K562 (cell line): ENCODE measurements at regions not wholly inside any gene's neighbourhood (a gene's known extent, or its start where the extent isn't known, plus 50 kb on each side); places are given as distances from the start of the nearest gene placed in this dataset.

Experiments
- ATAC-seq: fragments of 200-7000 bp; cut with Tn5 transposase; 3 replicates; pipeline ENCODE4 v1.9.1; 2020; ENCODE audit warnings: moderate library complexity
- BruUV-seq: library from RNA; stranded (reverse); fragments of 400-500 nt; replicated peaks from 2 replicates; lab custom pipeline; 2021; lab: Mats Ljungman, UMichigan
- CTCF ChIA-PET: fragments of 300-600 bp; formaldehyde crosslinking; extraction: SDS; loops from one replicate; lab custom pipeline; 2021; ENCODE audit warnings: low intra/inter-chr PET ratio; lab: Yijun Ruan, JAX
- POLR2A ChIA-PET: fragments of 300-600, 350-650 bp; sonication (Branson Sonifier 250); formaldehyde crosslinking; extraction: SDS; loops from one replicate; lab custom pipeline; 2021; ENCODE audit warnings: antibody characterized with exemption, inconsistent platforms; lab: Yijun Ruan, JAX
- DNase-seq, 4 experiments: peaks; one replicate each; pipeline versions ENCODE4 v3.0.0 to v3.0.0-alpha.2; 2011 to 2018; ENCODE audit warnings: low spot score in 3 of 4, mixed read lengths in 3 of 4; ENCODE audit errors: extremely low read depth in 1 of 4
- FAIRE-seq: peaks from 2 replicates; lab custom pipeline; 2011; peaks lifted over from hg19 to GRCh38; lab: Jason Lieb, UNC
- H2AFZ ChIP-seq: 2 replicates; pipeline ENCODE4 v1.6.0; 2011; ENCODE audit warnings: low read depth, low read length, control low read depth, inconsistent platforms
- H3K27ac ChIP-seq: fragments of 200-600 bp; 3 replicates; pipeline ENCODE4 v1.8.0; 2011; ENCODE audit warnings: low read depth, mild to moderate bottlenecking, control low read depth, inconsistent platforms, low read length, moderate library complexity, mixed read lengths; ENCODE audit errors: extremely low read depth
- H3K27me3 ChIP-seq, 2 experiments: fragments of 300-600 bp in 1 of 2; 2 replicates in 1 of 2; 3 replicates in 1 of 2; pipeline versions ENCODE4 v1.6.0 to v1.8.0; 2011; ENCODE audit warnings: inconsistent platforms in 2 of 2, low read length in 2 of 2, mild to moderate bottlenecking in 1 of 2, mixed read lengths in 1 of 2, moderate library complexity in 1 of 2; ENCODE audit not compliant: control insufficient read depth in 2 of 2, insufficient read depth in 2 of 2
- H3K36me3 ChIP-seq: fragments of 300-600 bp; 3 replicates; pipeline ENCODE4 v1.8.0; 2011; ENCODE audit warnings: mild to moderate bottlenecking, low read length, inconsistent platforms; ENCODE audit not compliant: control insufficient read depth, insufficient read depth
- H3K4me1 ChIP-seq, 2 experiments: fragments of 200-600 bp in 1 of 2; replicated peaks in 1 of 2; 2 replicates in 1 of 2; 3 replicates in 1 of 2; pipeline versions ENCODE4 v1.5.1 to v1.8.0; 2011; ENCODE audit warnings: inconsistent platforms in 2 of 2, low read length in 2 of 2, mild to moderate bottlenecking in 1 of 2, mixed read lengths in 1 of 2, moderate library complexity in 1 of 2; ENCODE audit not compliant: control insufficient read depth in 2 of 2, insufficient read depth in 2 of 2
- H3K4me2 ChIP-seq: 2 replicates; pipeline ENCODE4 v1.6.1; 2011; ENCODE audit warnings: low read length, control low read depth, inconsistent platforms, mixed read lengths; ENCODE audit not compliant: insufficient read depth
- H3K4me3 ChIP-seq: fragments of 200-600 bp; sonication (generic), shearing (Covaris generic); 2 replicates; pipeline ENCODE4 v1.5.1; 2016; ENCODE audit warnings: control low read depth, inconsistent platforms
- H3K79me2 ChIP-seq: fragments of 200-600 bp; 3 replicates; pipeline ENCODE4 v1.8.0; 2011; ENCODE audit warnings: low read length, inconsistent platforms; ENCODE audit not compliant: control insufficient read depth, insufficient read depth
- H3K9ac ChIP-seq, 2 experiments: 2 replicates each; pipeline versions ENCODE4 v1.6.0 to v1.6.1; 2011; ENCODE audit warnings: low read depth in 2 of 2, low read length in 2 of 2, control low read depth in 1 of 2, inconsistent platforms in 1 of 2, mild to moderate bottlenecking in 1 of 2, mixed read lengths in 1 of 2; ENCODE audit not compliant: insufficient read depth in 1 of 2
- H3K9me1 ChIP-seq: one replicate; pipeline ENCODE4 v1.6.0; 2011; ENCODE audit warnings: inconsistent platforms, mild to moderate bottlenecking, low read length, moderate library complexity; ENCODE audit not compliant: control insufficient read depth, insufficient read depth
- H3K9me3 ChIP-seq: replicated peaks from 2 replicates; pipeline ENCODE4 v1.5.1; 2011; ENCODE audit warnings: low read depth, low read length, inconsistent platforms; ENCODE audit not compliant: control insufficient read depth, insufficient read depth
- H4K20me1 ChIP-seq: replicated peaks from 2 replicates; pipeline ENCODE4 v1.6.1; 2011; ENCODE audit warnings: low read length, inconsistent platforms, mixed read lengths; ENCODE audit not compliant: control insufficient read depth, insufficient read depth
- BRCA1 ChIP-seq, 2 experiments: fragments of 450-650 bp in 1 of 2; sonication (generic) in 1 of 2; formaldehyde crosslinking in 1 of 2; IDR thresholded peaks; 2 replicates each; pipeline versions ENCODE4 v1.5.0 to v1.6.1; 2017 to 2020; ENCODE audit warnings: mild to moderate bottlenecking in 1 of 2, missing genetic modification reagents in 1 of 2
- CSDE1 ChIP-seq, 2 experiments: fragments of 450-650 bp; IDR thresholded peaks; 2 replicates each; pipeline ENCODE4 v1.6.1; 2016; ENCODE audit warnings: mild to moderate bottlenecking in 1 of 2
- EGR1 ChIP-seq: fragments of 450-650 bp; conservative IDR thresholded peaks from 2 replicates; pipeline ENCODE4 v1.6.1; 2017; ENCODE audit warnings: mild to moderate bottlenecking
- ERF ChIP-seq: fragments of 450-650 bp; formaldehyde crosslinking; IDR thresholded peaks from 2 replicates; pipeline ENCODE4 v1.4.0; 2020; ENCODE audit warnings: mild to moderate bottlenecking, mixed read lengths
- HDAC2 ChIP-seq: fragments of 450-650 bp; IDR thresholded peaks from 2 replicates; pipeline ENCODE4 v1.6.1; 2016; ENCODE audit warnings: mild to moderate bottlenecking
- HNRNPUL1 ChIP-seq: fragments of 200-400 bp; formaldehyde crosslinking; IDR thresholded peaks from 2 replicates; pipeline ENCODE4 v1.6.1; 2017; ENCODE audit warnings: low read length
- ILF3 ChIP-seq: fragments of 450-650 bp; IDR thresholded peaks from 2 replicates; pipeline ENCODE4 v1.6.1; 2018; ENCODE audit warnings: antibody characterized with exemption, mild to moderate bottlenecking, moderate library complexity, borderline replicate concordance
- LARP7 ChIP-seq: fragments of 450-650 bp; IDR thresholded peaks from 2 replicates; pipeline ENCODE4 v1.6.1; 2016
- NCOA6 ChIP-seq: fragments of 450-650 bp; IDR thresholded peaks from 2 replicates; pipeline ENCODE4 v1.6.1; 2017; ENCODE audit warnings: mild to moderate bottlenecking
- POLR2A ChIP-seq: fragments of 450-650 bp; conservative IDR thresholded peaks from 2 replicates; pipeline ENCODE4 v1.6.1; 2016
- RB1 ChIP-seq: fragments of 450-650 bp; IDR thresholded peaks from 2 replicates; pipeline ENCODE4 v1.6.1; 2017; ENCODE audit warnings: low read depth, mild to moderate bottlenecking
- THRA ChIP-seq: fragments of 450-650 bp; IDR thresholded peaks from 2 replicates; pipeline ENCODE4 v1.6.1; 2017; ENCODE audit warnings: mild to moderate bottlenecking, moderate library complexity
- TOE1 ChIP-seq, 2 experiments: fragments of 450-650 bp in 1 of 2; sonication (generic) in 1 of 2; formaldehyde crosslinking in 1 of 2; IDR thresholded peaks; 2 replicates each; pipeline versions ENCODE4 v1.7.1 to v1.8.0; 2016 to 2022; ENCODE audit warnings: borderline replicate concordance in 2 of 2, mild to moderate bottlenecking in 2 of 2, antibody characterized with exemption in 1 of 2, inconsistent platforms in 1 of 2, low read depth in 1 of 2, missing genetic modification reagents in 1 of 2, moderate library complexity in 1 of 2
- ZC3H11A ChIP-seq: IDR thresholded peaks from 2 replicates; pipeline ENCODE4 v1.6.1; 2012; ENCODE audit warnings: low read depth, low read length, improper control_type of control experiment
- ZHX1 ChIP-seq: fragments of 150-350 bp; conservative IDR thresholded peaks from 2 replicates; pipeline ENCODE4 v1.6.1; 2014; ENCODE audit warnings: low read length
- ZNF134 ChIP-seq: fragments of 250-450 bp; sonication (Bioruptor Pico); conservative IDR thresholded peaks from 2 replicates; pipeline ENCODE4 v1.4.0; 2020
- WGBS: fragments of 100-300 bp; shearing (Covaris generic); methylation state at CpG from one replicate; pipeline ENCODE4 v1.1.6; 2016; ENCODE audit warnings: low coverage, mixed read lengths; ENCODE audit not compliant: insufficient coverage; ENCODE audit errors: missing lambda C conversion rate; 5-methylcytosine and 5-hydroxymethylcytosine counted together
- in situ Hi-C: fragments of 300-500 bp; cut with MboI; formaldehyde crosslinking; loops from 4 replicates; pipeline ENCODE4 v1.15.0; 2018; ENCODE audit warnings: inconsistent platforms, mixed read lengths
- intact Hi-C: fragments of 100-400 bp; cut with micrococcal nuclease; formaldehyde crosslinking; loops from 2 replicates; pipeline ENCODE4 v1.14.2; 2022
- TF ChIP-seq, protein P1 (sequence below): fragments of 450-650 bp; IDR thresholded peaks from 2 replicates; pipeline ENCODE4 v1.6.1; 2018; ENCODE audit warnings: mild to moderate bottlenecking, low read depth; ENCODE audit not compliant: partially characterized antibody

- TF ChIP-seq TOE1 (IDR thresholded peaks at IDR 0.05; ENCODE audit: borderline replicate concordance) (no peak), TOE1 (CRISPR knock-in tag; IDR thresholded peaks at IDR 0.05; ENCODE audit: borderline replicate concordance, low read depth) (no peak), ZNF134 (CRISPR knock-in tag) (no peak), HDAC2 (no peak)
These were observed 2390.9 kb downstream of the PCDH7 start (continued) for GRCh38 chr4:33111117-33111516.

DNA sequence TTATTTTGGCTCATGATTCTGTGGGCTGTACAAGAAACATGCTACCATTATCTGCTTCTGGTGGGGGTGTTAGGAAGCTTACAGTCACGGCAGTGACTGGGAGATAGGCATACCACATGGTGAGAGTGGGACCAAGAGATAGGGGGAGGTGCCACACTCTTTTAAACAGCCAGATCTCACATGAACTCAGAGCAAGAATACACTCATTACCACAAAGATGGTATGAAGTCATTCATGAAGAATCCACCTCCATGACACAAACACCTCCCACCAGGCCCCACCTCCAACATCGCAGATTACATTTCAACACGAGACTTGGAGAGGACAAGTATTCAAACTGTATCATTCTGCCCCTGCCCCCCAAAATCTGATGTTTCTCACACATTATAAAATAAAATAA lies 2396.7 kb downstream of the PCDH7 start:
- Histone ChIP-seq H3K79me2 (no peaks in the 10 kb centered on the region), H2AFZ (no peak overlapping the region), H3K4me2 (no peak overlapping the region), H3K36me3 (no peaks in the 10 kb centered on the region), H3K27ac (no peak overlapping the region), H3K27me3 (no peaks in the 10 kb centered on the region), H3K9ac (no peak overlapping the region), H3K4me1 (no peaks in the 10 kb centered on the region), H4K20me1 (no peaks in the 10 kb centered on the region), H3K4me3 (no peak overlapping the region), H3K9me3 (no peaks in the 10 kb centered on the region), H3K9me1 (no peaks in the 10 kb centered on the region)
- ChIA-PET POLR2A (no interaction called here), CTCF (no interaction called here)
- no peak for DNase-seq
- FAIRE-seq: no peak
- intact Hi-C loops (no loop called here), in situ Hi-C loops (no loop called here)
- ATAC-seq: no peak
- no TSS peak for BruUV-seq
- 0% methylated on average over 3 of the region's 3 CpGs for WGBS
- no peak for TF ChIP-seq NCOA6
- TF ChIP-seq ZHX1: no peak
- no peak for TF ChIP-seq CSDE1 (IDR thresholded peaks at IDR 0.05)
- TF ChIP-seq THRA: no peak
- no peak for TF ChIP-seq POLR2A
- TF ChIP-seq LARP7: no peak
- no peak for TF ChIP-seq ILF3
- TF ChIP-seq HNRNPUL1: no peak
- TF ChIP-seq ZC3H11A: no peak
- TF ChIP-seq ERF (CRISPR knock-in tag): no peak
- TF ChIP-seq, protein P1, sequence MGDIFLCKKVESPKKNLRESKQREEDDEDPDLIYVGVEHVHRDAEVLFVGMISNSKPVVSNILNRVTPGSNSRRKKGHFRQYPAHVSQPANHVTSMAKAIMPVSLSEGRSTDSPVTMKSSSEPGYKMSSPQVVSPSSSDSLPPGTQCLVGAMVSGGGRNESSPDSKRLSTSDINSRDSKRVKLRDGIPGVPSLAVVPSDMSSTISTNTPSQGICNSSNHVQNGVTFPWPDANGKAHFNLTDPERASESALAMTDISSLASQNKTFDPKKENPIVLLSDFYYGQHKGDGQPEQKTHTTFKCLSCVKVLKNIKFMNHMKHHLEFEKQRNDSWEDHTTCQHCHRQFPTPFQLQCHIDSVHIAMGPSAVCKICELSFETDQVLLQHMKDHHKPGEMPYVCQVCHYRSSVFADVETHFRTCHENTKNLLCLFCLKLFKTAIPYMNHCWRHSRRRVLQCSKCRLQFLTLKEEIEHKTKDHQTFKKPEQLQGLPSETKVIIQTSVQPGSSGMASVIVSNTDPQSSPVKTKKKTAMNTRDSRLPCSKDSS: no peak
- TF ChIP-seq EGR1: no peak
- no peak for TF ChIP-seq RB1
- TF ChIP-seq BRCA1 (IDR thresholded peaks at IDR 0.05): no peak
- no peak for TF ChIP-seq BRCA1 (CRISPR knock-in tag; IDR thresholded peaks at IDR 0.05)
